ENCODE measurements at regions not wholly inside any gene's neighbourhood (a gene's known extent, or its start where the extent isn't known, plus 50 kb on each side); places are given as distances from the start of the nearest gene placed in this dataset.

DNA sequence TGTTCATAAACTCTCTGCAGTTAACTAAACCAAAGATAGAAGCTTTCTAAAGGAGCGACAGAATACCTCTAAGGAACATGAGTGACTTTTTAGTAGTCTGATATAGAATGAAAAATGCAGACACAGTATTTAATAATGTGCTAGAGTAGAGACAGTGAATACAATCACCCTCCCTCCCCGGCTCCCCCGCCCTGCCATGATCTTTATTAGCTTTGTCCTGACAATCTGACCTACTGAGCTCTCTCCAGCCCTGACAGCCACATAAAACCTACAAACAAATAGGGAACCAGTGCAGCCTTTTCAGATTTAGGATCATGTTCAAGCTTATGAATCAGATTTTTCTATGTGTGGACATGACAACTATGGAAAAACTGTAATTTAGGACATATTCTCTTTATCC, 777.6 kb upstream of the FANCL start:
- TF ChIP-seq POLR2A (IDR thresholded peaks at IDR 0.05), result no peak
- no peak for TF ChIP-seq CTCF (IDR thresholded peaks at IDR 0.05)
